IMR-90 (cell line): ENCODE measurements at regions not wholly inside any gene's neighbourhood (a gene's known extent, or its start where the extent isn't known, plus 50 kb on each side); places are given as distances from the start of the nearest gene placed in this dataset.

ENCODE experiments used
- ATAC-seq: fragments of 200-7000 bp; cut with Tn5 transposase; 2 replicates; pipeline ENCODE4 v1.9.1; 2020; ENCODE audit warnings: low read depth, mild to moderate bottlenecking, moderate library complexity
- BruUV-seq: library from RNA; stranded (reverse); fragments of 400-500 nt; replicated peaks from 2 replicates; lab custom pipeline; 2021; lab: Mats Ljungman, UMichigan
- CTCF ChIA-PET: fragments of 300-600 bp; formaldehyde crosslinking; extraction: SDS; loops from one replicate; lab custom pipeline; 2021; ENCODE audit warnings: antibody characterized with exemption; lab: Yijun Ruan, JAX
- POLR2A ChIA-PET: fragments of 300-600 bp; sonication (Branson Sonifier 250); formaldehyde crosslinking; loops from one replicate; lab custom pipeline; 2022; ENCODE audit warnings: antibody characterized with exemption; ENCODE audit not compliant: unreplicated experiment; lab: Charles Lee
- DNase-seq: peaks from one replicate; pipeline ENCODE4 v3.0.0; 2013
- H2AFZ ChIP-seq: replicated peaks from 2 replicates; pipeline ENCODE3; 2013; ENCODE audit warnings: low read length, mild to moderate bottlenecking; ENCODE audit not compliant: poor library complexity
- H2AK5ac ChIP-seq: 2 replicates; pipeline ENCODE4 v1.6.1; 2013; ENCODE audit warnings: low read depth, low read length, inconsistent platforms
- H2AK9ac ChIP-seq: replicated peaks from 2 replicates; pipeline ENCODE3; 2013; ENCODE audit warnings: mild to moderate bottlenecking, low read depth, low read length, moderate library complexity; ENCODE audit not compliant: poor library complexity
- H2BK120ac ChIP-seq: 2 replicates; pipeline ENCODE4 v1.6.1; 2013; ENCODE audit warnings: low read depth, low read length, inconsistent platforms
- H2BK15ac ChIP-seq: 3 replicates; pipeline ENCODE4 v1.6.1; 2013; ENCODE audit warnings: low read depth, low read length, inconsistent platforms
- H2BK20ac ChIP-seq: 2 replicates; pipeline ENCODE4 v1.6.1; 2013; ENCODE audit warnings: low read depth, mild to moderate bottlenecking, inconsistent platforms, low read length, moderate library complexity
- H2BK5ac ChIP-seq: 2 replicates; pipeline ENCODE4 v1.6.1; 2013; ENCODE audit warnings: mild to moderate bottlenecking, low read depth, low read length, inconsistent platforms; ENCODE audit not compliant: poor library complexity, severe bottlenecking
- H3K14ac ChIP-seq: replicated peaks from 2 replicates; pipeline ENCODE4 v1.6.1; 2013; ENCODE audit warnings: low read depth, low read length, inconsistent platforms
- H3K18ac ChIP-seq: 2 replicates; pipeline ENCODE4 v1.6.1; 2013; ENCODE audit warnings: low read depth, low read length, control low read depth
- H3K23ac ChIP-seq: 2 replicates; pipeline ENCODE4 v1.6.1; 2013; ENCODE audit warnings: low read depth, low read length, inconsistent platforms
- H3K27ac ChIP-seq: 2 replicates; pipeline ENCODE4 v1.5.1; 2013; ENCODE audit warnings: mild to moderate bottlenecking, control low read depth, low read length; ENCODE audit not compliant: insufficient read depth
- H3K27me3 ChIP-seq: 2 replicates; pipeline ENCODE4 v1.6.1; 2013; ENCODE audit warnings: low read length; ENCODE audit not compliant: control insufficient read depth, insufficient read depth
- H3K36me3 ChIP-seq: 2 replicates; pipeline ENCODE4 v1.6.1; 2013; ENCODE audit warnings: low read length, mixed read lengths; ENCODE audit not compliant: control insufficient read depth, insufficient read depth
- H3K4ac ChIP-seq: 2 replicates; pipeline ENCODE4 v1.6.1; 2013; ENCODE audit warnings: low read depth, low read length, inconsistent platforms
- H3K4me1 ChIP-seq: 2 replicates; pipeline ENCODE4 v1.6.1; 2013; ENCODE audit warnings: low read length, mixed read lengths; ENCODE audit not compliant: control insufficient read depth, insufficient read depth
- H3K4me2 ChIP-seq: 2 replicates; pipeline ENCODE4 v1.6.1; 2013; ENCODE audit warnings: low read depth, mild to moderate bottlenecking, control low read depth, low read length, moderate library complexity
- H3K4me3 ChIP-seq: 2 replicates; pipeline ENCODE4 v1.5.1; 2013; ENCODE audit warnings: low read depth, mild to moderate bottlenecking, control low read depth, low read length, moderate library complexity; ENCODE audit not compliant: insufficient read depth
- H3K56ac ChIP-seq: 2 replicates; pipeline ENCODE4 v1.6.1; 2013; ENCODE audit warnings: low read length, inconsistent platforms; ENCODE audit not compliant: insufficient read depth; ENCODE audit errors: extremely low read depth
- H3K79me1 ChIP-seq, 2 experiments: 2 replicates each; pipeline ENCODE4 v1.6.1; 2013; ENCODE audit warnings: low read length in 2 of 2, inconsistent platforms in 1 of 2, low read depth in 1 of 2
- H3K9ac ChIP-seq: 2 replicates; pipeline ENCODE4 v1.6.1; 2013; ENCODE audit warnings: low read depth, low read length, control low read depth
- H3K9me1 ChIP-seq: 2 replicates; pipeline ENCODE4 v1.6.1; 2013; ENCODE audit warnings: low read length, inconsistent platforms; ENCODE audit not compliant: insufficient read depth
- H3K9me3 ChIP-seq: 2 replicates; pipeline ENCODE4 v1.6.1; 2013; ENCODE audit warnings: low read length; ENCODE audit not compliant: control insufficient read depth, insufficient read depth
- H4K20me1 ChIP-seq: 2 replicates; pipeline ENCODE4 v1.6.1; 2013; ENCODE audit warnings: low read length, inconsistent platforms; ENCODE audit not compliant: insufficient read depth
- H4K5ac ChIP-seq: 2 replicates; pipeline ENCODE4 v1.6.1; 2013; ENCODE audit warnings: mild to moderate bottlenecking, low read depth, low read length, control low read depth
- H4K8ac ChIP-seq, 2 experiments: 2 replicates each; pipeline ENCODE4 v1.6.1; 2013; ENCODE audit warnings: low read depth in 2 of 2, low read length in 2 of 2, control low read depth in 1 of 2, inconsistent platforms in 1 of 2
- H4K91ac ChIP-seq: 2 replicates; pipeline ENCODE4 v1.6.1; 2013; ENCODE audit warnings: low read depth, low read length, inconsistent platforms; ENCODE audit not compliant: insufficient read depth
- NFE2L2 ChIP-seq: fragments of 150-350 bp; IDR thresholded peaks from 2 replicates; pipeline ENCODE4 v1.6.1; 2016; ENCODE audit warnings: low read depth, mild to moderate bottlenecking, low read length
- WGBS, 2 experiments: methylation state at CpG; one replicate each; pipeline versions ENCODE4 v1.1.5 to v1.1.7; 2013; ENCODE audit warnings: missing lambda C conversion rate in 2 of 2; ENCODE audit not compliant: insufficient read length in 1 of 2; ENCODE audit errors: extremely low coverage in 2 of 2; 5-methylcytosine and 5-hydroxymethylcytosine counted together
- dilution Hi-C: fragments of 300-500 bp; cut with HindIII; formaldehyde crosslinking; loops from one replicate; pipeline ENCODE4 v1.14.3; 2018; ENCODE audit warnings: low sequenced_read_pairs; ENCODE audit not compliant: unreplicated experiment
- in situ Hi-C: fragments of 300-500 bp; cut with MboI; formaldehyde crosslinking; loops from 3 replicates; pipeline ENCODE4 v1.14.3; 2019; ENCODE audit warnings: low sequenced_read_pairs, inconsistent platforms, mixed read lengths
- intact Hi-C: fragments of 100-400 bp; cut with micrococcal nuclease; formaldehyde crosslinking; loops from 2 replicates; pipeline ENCODE4 v1.10.0; 2022

- Histone ChIP-seq H4K8ac (peak overlapping the region; percentile 39 to 80; a peak in 2 of 4 replicates), H3K18ac (peak overlapping the region; percentile 6; the same call in 1 of the 2 replicates), H3K9me1 (peaks cover 34% of the 10 kb centered on the region), H3K9me3 (no peaks in the 10 kb centered on the region), H2BK15ac (peak overlapping the region; percentile 50; the same call in 1 of the 3 replicates), H3K27ac (no peak overlapping the region), H3K23ac (peak overlapping the region; percentile 1; the same call in 1 of the 2 replicates), H2BK5ac (peak overlapping the region; percentile 64), H2BK120ac (no peak overlapping the region), H3K79me1 (peaks cover 24 to 79% of the 10 kb centered on the region in 2 experiments), H4K20me1 (peaks cover 52% of the 10 kb centered on the region), H3K4ac (peak overlapping the region; percentile 57), H3K9ac (no peak overlapping the region), H2AK9ac (no peak overlapping the region), H2AK5ac (peak overlapping the region; percentile 50), H3K4me1 (peaks cover 37% of the 10 kb centered on the region), H3K14ac (peak overlapping the region; percentile 71), H3K56ac (no peak overlapping the region), H2AFZ (no peak overlapping the region), H4K91ac (no peak overlapping the region; the same call in 1 of the 2 replicates), H3K4me3 (no peak overlapping the region), H4K5ac (peak overlapping the region; percentile 70; the same call in 1 of the 2 replicates), H3K4me2 (no peak overlapping the region), H2BK20ac (no peak overlapping the region), H3K27me3 (no peaks in the 10 kb centered on the region), H3K36me3 (peaks cover 2% of the 10 kb centered on the region; the same call in 1 of the 2 replicates)
- ChIA-PET CTCF (interaction anchor here (1.3 to 1.4 kb wide), 2 partner anchors 58 to 60 kb away, joined by 3 to 5 read pairs; no protein-coding TSS in a partner anchor), POLR2A (no interaction called here)
- TF ChIP-seq NFE2L2 = no peak
- WGBS, 2 experiments = no CpG with 5 or more reads among the region's 2 CpGs
- in situ Hi-C loops = no loop called here
- DNase-seq (no peak), ATAC-seq (no peak)
- intact Hi-C loops = loop anchor here (10.0 kb wide), 1 partner anchor 123 kb away; no protein-coding TSS in a partner anchor
- no TSS peak for BruUV-seq
- dilution Hi-C loops = no loop called here
Measured at GRCh38 chr1:39131940-39132339, 72.6 kb upstream of the MACF1 start.
